Fibroblast of villous mesenchyme (primary cell): ENCODE measurements at regions not wholly inside any gene's neighbourhood (a gene's known extent, or its start where the extent isn't known, plus 50 kb on each side); places are given as distances from the start of the nearest gene placed in this dataset.

Experiments used
- DNase-seq: peaks from one replicate; pipeline ENCODE4 v3.0.0-alpha.2; 2010; ENCODE audit warnings: low read depth
- H3K4me3 ChIP-seq: 2 replicates; pipeline ENCODE4 v1.5.1; 2011; ENCODE audit warnings: low read depth, mild to moderate bottlenecking, low read length
- TF ChIP-seq, protein P1 (sequence below): IDR thresholded peaks from 2 replicates; pipeline ENCODE4 v1.5.1; 2012; ENCODE audit warnings: low read depth, mild to moderate bottlenecking, low read length; ENCODE audit not compliant: insufficient read depth

DNA sequence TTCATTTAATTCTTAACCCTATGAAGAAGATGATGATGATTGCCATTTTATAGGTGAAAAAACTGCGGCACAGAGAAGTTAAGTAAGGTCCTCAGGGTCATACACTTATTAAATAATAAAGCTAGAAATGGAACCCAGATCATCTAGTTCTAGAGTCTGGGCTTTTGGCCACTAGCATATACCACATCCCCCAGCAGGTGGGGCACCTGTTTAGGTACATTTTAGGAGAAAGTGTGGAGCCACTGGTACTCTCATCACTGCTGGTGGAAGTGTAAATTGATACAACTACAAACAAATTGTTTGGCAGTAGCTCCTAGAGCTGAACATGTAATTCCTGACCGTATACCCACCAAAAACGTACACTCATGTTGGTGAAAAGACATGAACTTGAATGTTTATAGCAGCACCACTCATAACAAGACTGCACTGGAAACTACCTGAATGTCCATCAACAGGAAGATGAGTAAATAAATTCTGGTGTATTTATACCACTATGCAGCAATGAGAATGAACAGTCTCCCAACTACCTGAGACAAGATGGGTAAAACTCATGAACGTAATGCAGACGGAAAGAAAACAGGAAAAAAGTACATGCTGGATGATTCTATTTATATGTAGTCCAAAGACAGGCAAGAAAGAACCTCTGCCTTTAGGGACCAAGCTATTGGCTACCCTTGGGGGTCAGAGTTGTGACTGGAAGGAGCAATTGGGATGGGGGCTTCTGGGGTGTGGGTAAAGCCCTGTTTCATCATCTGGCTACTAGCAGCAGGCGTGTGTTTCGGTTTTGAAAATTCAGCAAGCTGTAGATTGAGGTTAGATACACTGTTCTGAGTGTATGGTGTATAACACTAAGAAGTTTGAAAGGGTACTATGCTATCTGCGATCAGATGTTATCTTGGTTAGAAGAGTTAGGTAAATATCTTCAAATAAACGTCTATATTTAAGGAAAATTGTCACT, 72.3 kb upstream of the ADGRG2 start:
- TF ChIP-seq, protein P1, sequence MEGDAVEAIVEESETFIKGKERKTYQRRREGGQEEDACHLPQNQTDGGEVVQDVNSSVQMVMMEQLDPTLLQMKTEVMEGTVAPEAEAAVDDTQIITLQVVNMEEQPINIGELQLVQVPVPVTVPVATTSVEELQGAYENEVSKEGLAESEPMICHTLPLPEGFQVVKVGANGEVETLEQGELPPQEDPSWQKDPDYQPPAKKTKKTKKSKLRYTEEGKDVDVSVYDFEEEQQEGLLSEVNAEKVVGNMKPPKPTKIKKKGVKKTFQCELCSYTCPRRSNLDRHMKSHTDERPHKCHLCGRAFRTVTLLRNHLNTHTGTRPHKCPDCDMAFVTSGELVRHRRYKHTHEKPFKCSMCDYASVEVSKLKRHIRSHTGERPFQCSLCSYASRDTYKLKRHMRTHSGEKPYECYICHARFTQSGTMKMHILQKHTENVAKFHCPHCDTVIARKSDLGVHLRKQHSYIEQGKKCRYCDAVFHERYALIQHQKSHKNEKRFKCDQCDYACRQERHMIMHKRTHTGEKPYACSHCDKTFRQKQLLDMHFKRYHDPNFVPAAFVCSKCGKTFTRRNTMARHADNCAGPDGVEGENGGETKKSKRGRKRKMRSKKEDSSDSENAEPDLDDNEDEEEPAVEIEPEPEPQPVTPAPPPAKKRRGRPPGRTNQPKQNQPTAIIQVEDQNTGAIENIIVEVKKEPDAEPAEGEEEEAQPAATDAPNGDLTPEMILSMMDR, result no peak
- no peak for DNase-seq
- H3K4me3 ChIP-seq, result no peak overlapping the region

DNA sequence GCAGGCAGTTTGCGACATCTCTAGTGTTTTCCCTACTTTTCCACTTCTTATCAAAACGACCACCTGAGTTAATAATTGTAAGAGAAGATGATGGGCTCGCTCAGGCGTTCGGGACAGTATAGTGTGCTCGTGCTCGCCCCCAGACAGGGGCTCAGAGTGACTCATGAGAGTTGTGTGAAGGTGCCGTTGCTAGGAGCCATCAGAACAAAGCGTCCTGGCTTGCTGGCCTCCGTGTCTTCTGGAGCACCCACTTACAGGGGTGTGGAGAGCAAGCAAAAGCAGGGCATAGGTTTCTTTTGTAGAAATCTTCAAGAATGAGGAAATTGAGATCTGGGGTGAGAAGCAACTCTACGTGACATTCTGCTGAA, 73.0 kb upstream of the ADGRG2 start:
- TF ChIP-seq, protein P1, result no peak
- H3K4me3 ChIP-seq, result no peak overlapping the region
- no peak for DNase-seq

DNA sequence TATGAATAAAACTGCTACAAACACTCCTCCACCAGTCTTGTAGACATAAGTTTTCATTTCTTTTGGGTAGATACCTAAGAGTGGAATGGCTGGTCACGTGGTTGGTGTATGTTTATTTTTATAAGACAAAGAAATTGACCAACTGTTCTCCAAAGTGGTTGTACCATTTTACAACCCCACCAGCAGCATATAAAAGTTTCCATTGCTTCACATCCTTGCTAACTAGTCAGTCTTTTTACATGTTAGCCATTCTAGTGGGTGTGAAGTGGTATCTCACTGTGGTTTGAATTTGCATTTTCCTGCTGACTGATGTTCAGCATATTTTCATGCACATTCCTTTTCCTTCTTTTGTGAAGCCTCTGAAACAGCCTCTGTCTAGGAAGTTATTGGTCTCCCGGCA, 76.2 kb upstream of the ADGRG2 start:
- no peak overlapping the region for H3K4me3 ChIP-seq
- TF ChIP-seq, protein P1, result no peak
- no peak for DNase-seq

DNA sequence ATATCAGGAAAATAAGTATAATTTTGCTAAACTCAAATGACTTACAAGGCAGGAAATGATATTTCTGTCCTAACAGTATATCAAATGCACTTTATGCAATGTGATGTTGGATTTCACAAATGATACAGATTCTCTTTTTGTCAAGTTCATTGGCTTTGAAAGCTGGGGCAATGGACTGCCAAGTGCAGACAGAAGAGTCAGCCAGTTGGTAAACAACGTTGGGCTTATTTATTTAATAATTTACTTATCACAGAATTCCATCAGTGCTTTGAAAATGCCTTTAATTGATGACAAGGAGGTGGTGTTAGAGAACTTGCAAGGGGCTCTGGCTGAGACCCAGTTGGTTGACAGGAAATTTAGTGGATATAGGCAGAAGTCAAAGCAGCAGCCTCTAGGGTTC, 79.9 kb upstream of the ADGRG2 start:
- DNase-seq, result no peak
- no peak overlapping the region for H3K4me3 ChIP-seq
- TF ChIP-seq, protein P1, result no peak

DNA sequence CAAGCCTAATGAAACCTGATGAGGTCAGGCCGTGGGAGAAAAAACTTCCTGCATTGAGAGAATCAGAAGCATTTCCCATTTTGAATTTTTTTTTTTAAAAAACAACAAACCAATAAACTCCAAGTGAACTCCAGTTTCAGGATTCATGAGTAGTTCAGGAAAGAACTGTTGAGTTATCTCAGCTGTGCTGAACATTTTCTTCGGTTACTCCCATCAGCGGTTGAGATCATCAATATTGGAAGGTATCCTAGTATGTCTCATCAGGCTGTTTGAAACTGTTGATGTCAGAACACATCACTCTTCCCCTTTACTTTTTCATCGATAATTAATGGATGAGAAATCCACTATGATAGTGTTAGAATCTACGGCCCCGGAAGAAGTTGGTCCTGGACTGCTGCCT, 82.4 kb upstream of the ADGRG2 start:
- no peak for DNase-seq
- TF ChIP-seq, protein P1, result no peak
- H3K4me3 ChIP-seq, result no peak overlapping the region

DNA sequence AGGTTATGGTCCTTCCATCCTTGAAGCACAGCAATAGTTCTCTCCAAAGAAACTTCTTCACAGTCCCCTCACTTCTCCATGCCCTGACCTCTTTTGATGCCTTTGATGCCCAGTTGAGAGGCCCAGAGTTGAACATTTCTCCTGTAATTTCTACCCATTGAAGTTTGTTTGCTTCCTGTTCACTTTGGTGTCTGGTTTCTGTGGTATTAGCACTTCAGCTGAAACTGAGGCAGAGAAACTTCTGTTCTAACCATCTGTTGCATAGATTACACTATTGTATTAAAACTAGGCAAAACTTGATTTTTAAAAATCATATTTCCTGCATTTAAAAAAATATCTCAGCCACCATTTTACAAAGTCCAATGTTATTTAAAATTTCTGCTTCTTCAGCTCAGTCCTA, 89.8 kb upstream of the ADGRG2 start:
- DNase-seq, result no peak
- H3K4me3 ChIP-seq, result no peak overlapping the region
- TF ChIP-seq, protein P1, result no peak
